K562 (cell line): ENCODE measurements at regions not wholly inside any gene's neighbourhood (a gene's known extent, or its start where the extent isn't known, plus 50 kb on each side); places are given as distances from the start of the nearest gene placed in this dataset.

ENCODE experiments used
- ARNT ChIP-seq, 2 experiments: fragments of 450-650 bp; IDR thresholded peaks; 2 replicates each; pipeline ENCODE4 v1.6.1; 2016; ENCODE audit warnings: mild to moderate bottlenecking in 1 of 2
- FOS ChIP-seq: IDR thresholded peaks from 3 replicates; pipeline ENCODE4 v1.6.1; 2011; ENCODE audit not compliant: insufficient read length; ENCODE audit errors: extremely low read depth
- HDAC1 ChIP-seq, 2 experiments: fragments of 450-650 bp; IDR thresholded peaks; 2 replicates each; pipeline ENCODE4 v1.6.1; 2016 to 2017; ENCODE audit warnings: inconsistent platforms in 1 of 2, mild to moderate bottlenecking in 1 of 2, moderate library complexity in 1 of 2
- HES1 ChIP-seq: fragments of 450-650 bp; IDR thresholded peaks from 2 replicates; pipeline ENCODE4 v1.6.1; 2016; ENCODE audit warnings: low read depth, mild to moderate bottlenecking, moderate library complexity
- HMG20B ChIP-seq: fragments of 250-450 bp; sonication (Bioruptor Pico); IDR thresholded peaks from 2 replicates; pipeline ENCODE4 v1.5.0; 2021; ENCODE audit warnings: mild to moderate bottlenecking
- HOMEZ ChIP-seq: fragments of 250-450 bp; sonication (Bioruptor Pico); IDR thresholded peaks from 2 replicates; pipeline ENCODE4 v1.4.0; 2020; ENCODE audit warnings: mild to moderate bottlenecking, moderate library complexity
- KDM1A ChIP-seq, 2 experiments: fragments of 450-650 bp; IDR thresholded peaks; 2 replicates each; pipeline ENCODE4 v1.6.1; 2016; ENCODE audit warnings: mild to moderate bottlenecking in 2 of 2
- SRSF7 ChIP-seq: fragments of 200-400 bp; formaldehyde crosslinking; optimal IDR thresholded peaks from 2 replicates; pipeline ENCODE3; 2017; ENCODE audit warnings: mild to moderate bottlenecking, low read depth, low read length
- TCFL5 ChIP-seq: fragments of 250-450 bp; sonication (Bioruptor Pico); conservative IDR thresholded peaks from 2 replicates; pipeline ENCODE4 v1.6.1; 2021; ENCODE audit warnings: mild to moderate bottlenecking, moderate library complexity, matching md5 sums
- TEAD2 ChIP-seq: fragments of 450-650 bp; IDR thresholded peaks from 2 replicates; pipeline ENCODE4 v1.6.1; 2016; ENCODE audit warnings: missing genetic modification characterization, control low read depth, missing compliant biosample characterization
- XRCC3 ChIP-seq: fragments of 450-650 bp; IDR thresholded peaks from 2 replicates; pipeline ENCODE4 v1.6.1; 2017; ENCODE audit warnings: mild to moderate bottlenecking, moderate library complexity
- ZC3H4 ChIP-seq: sonication (generic); formaldehyde crosslinking; IDR thresholded peaks from 2 replicates; pipeline ENCODE4 v1.9.0; 2021; ENCODE audit warnings: missing genetic modification reagents, borderline replicate concordance
- ZNF12 ChIP-seq: sonication (generic); formaldehyde crosslinking; IDR thresholded peaks from 2 replicates; pipeline ENCODE4 v1.4.0; 2020; ENCODE audit warnings: mild to moderate bottlenecking, missing genetic modification reagents

GRCh38 chr4:181438641-181439040 lies 804.6 kb upstream of the TENM3 start (continued):
- TF ChIP-seq HOMEZ (CRISPR knock-in tag): no peak
- TF ChIP-seq HES1: no peak
- TF ChIP-seq TEAD2: no peak
- TF ChIP-seq TCFL5 (CRISPR knock-in tag): no peak
- no peak for TF ChIP-seq FOS
- no peak for TF ChIP-seq XRCC3
- TF ChIP-seq KDM1A (IDR thresholded peaks at IDR 0.05): no peak
- TF ChIP-seq SRSF7: no peak
- TF ChIP-seq HDAC1 (IDR thresholded peaks at IDR 0.05): no peak
- no peak for TF ChIP-seq HMG20B (CRISPR knock-in tag)
- no peak for TF ChIP-seq ZC3H4 (CRISPR knock-in tag)
- no peak for TF ChIP-seq ZNF12
- TF ChIP-seq ARNT (IDR thresholded peaks at IDR 0.05): no peak
- TF ChIP-seq, all 486 proteins: peak for 0
